ENCODE measurements at regions not wholly inside any gene's neighbourhood (a gene's known extent, or its start where the extent isn't known, plus 50 kb on each side); places are given as distances from the start of the nearest gene placed in this dataset.

- DNase-seq (no peak), ATAC-seq (no peak)
- intact Hi-C loops (cut with DNase I), result no loop called here
- Histone ChIP-seq H3K27ac (ENCODE audit: low read length) (no peak overlapping the region), H3K4me1 (ENCODE audit: control insufficient read depth, insufficient read depth, low read length) (no peaks in the 10 kb centered on the region), H3K4me3 (ENCODE audit: low read length) (no peak overlapping the region), H3K9me3 (ENCODE audit: control insufficient read depth, low read length) (no peaks in the 10 kb centered on the region), H3K27me3 (ENCODE audit: control insufficient read depth, insufficient read depth) (no peaks in the 10 kb centered on the region)
- 95% methylated on average over 3 of the region's 3 CpGs for WGBS
Observed at GRCh38 chr4:122973465-122973864, 51.1 kb upstream of the NUDT6 start.

- intact Hi-C loops (cut with DNase I), result no loop called here
- DNase-seq (no peak), ATAC-seq (no peak)
- H3K4me1 ChIP-seq (ENCODE audit: control insufficient read depth, insufficient read depth, low read length), result no peaks in the 10 kb centered on the region
- H3K27ac ChIP-seq (ENCODE audit: low read length), result no peak overlapping the region
- no peak overlapping the region for H3K4me3 ChIP-seq (ENCODE audit: low read length)
- 97% methylated on average over 2 of the region's 2 CpGs for WGBS
- no peaks in the 10 kb centered on the region for H3K27me3 ChIP-seq (ENCODE audit: control insufficient read depth, insufficient read depth)
- H3K9me3 ChIP-seq (ENCODE audit: control insufficient read depth, low read length), result no peaks in the 10 kb centered on the region
Observed at GRCh38 chr4:122976111-122976510, 53.7 kb upstream of the NUDT6 start.

- no peaks in the 10 kb centered on the region for H3K9me3 ChIP-seq (ENCODE audit: control insufficient read depth, low read length)
- DNase-seq (no peak), ATAC-seq (no peak)
- intact Hi-C loops (cut with DNase I), result no loop called here
- WGBS, result 98% methylated on average over 9 of the region's 9 CpGs
- H3K4me1 ChIP-seq (ENCODE audit: control insufficient read depth, insufficient read depth, low read length), result no peaks in the 10 kb centered on the region
- no peak overlapping the region for H3K27ac ChIP-seq (ENCODE audit: low read length)
- H3K4me3 ChIP-seq (ENCODE audit: low read length), result no peak overlapping the region
- H3K27me3 ChIP-seq (ENCODE audit: control insufficient read depth, insufficient read depth), result no peaks in the 10 kb centered on the region
Observed at GRCh38 chr4:122977103-122977502, 54.7 kb upstream of the NUDT6 start.

- Histone ChIP-seq H3K4me3 (ENCODE audit: low read length) (no peak overlapping the region), H3K9me3 (ENCODE audit: control insufficient read depth, low read length) (no peaks in the 10 kb centered on the region), H3K27ac (ENCODE audit: low read length) (no peak overlapping the region), H3K4me1 (ENCODE audit: control insufficient read depth, insufficient read depth, low read length) (no peaks in the 10 kb centered on the region), H3K27me3 (ENCODE audit: control insufficient read depth, insufficient read depth) (no peaks in the 10 kb centered on the region)
- ATAC-seq, result no peak
- DNase-seq, result no peak
- 98% methylated on average over 5 of the region's 5 CpGs for WGBS
- intact Hi-C loops (cut with DNase I), result no loop called here
Observed at GRCh38 chr4:122978109-122978508, 55.7 kb upstream of the NUDT6 start.

GRCh38 chr4:122978789-122979188 lies 56.4 kb upstream of the NUDT6 start:
- ATAC-seq, result no peak
- 98% methylated on average over 5 of the region's 5 CpGs for WGBS

GRCh38 chr4:122980860-122981259 lies 58.5 kb upstream of the NUDT6 start:
- no peaks in the 10 kb centered on the region for H3K9me3 ChIP-seq (ENCODE audit: control insufficient read depth, low read length)
- intact Hi-C loops (cut with DNase I), result no loop called here
- no peaks in the 10 kb centered on the region for H3K27me3 ChIP-seq (ENCODE audit: control insufficient read depth, insufficient read depth)
- H3K4me3 ChIP-seq (ENCODE audit: low read length), result no peak overlapping the region
- ATAC-seq, result no peak
- no peak for DNase-seq
- no peaks in the 10 kb centered on the region for H3K4me1 ChIP-seq (ENCODE audit: control insufficient read depth, insufficient read depth, low read length)
- no peak overlapping the region for H3K27ac ChIP-seq (ENCODE audit: low read length)

More at GRCh38 chr4:122978789-122979188, 56.4 kb upstream of the NUDT6 start:
- Histone ChIP-seq H3K4me1 (ENCODE audit: control insufficient read depth, insufficient read depth, low read length) (no peaks in the 10 kb centered on the region), H3K27me3 (ENCODE audit: control insufficient read depth, insufficient read depth) (no peaks in the 10 kb centered on the region), H3K4me3 (ENCODE audit: low read length) (no peak overlapping the region), H3K27ac (ENCODE audit: low read length) (no peak overlapping the region), H3K9me3 (ENCODE audit: control insufficient read depth, low read length) (no peaks in the 10 kb centered on the region)
- no peak for DNase-seq
- intact Hi-C loops (cut with DNase I), result no loop called here

- no peak overlapping the region for H3K27ac ChIP-seq (ENCODE audit: low read length)
- no peaks in the 10 kb centered on the region for H3K9me3 ChIP-seq (ENCODE audit: control insufficient read depth, low read length)
- intact Hi-C loops (cut with DNase I), result no loop called here
- no peak overlapping the region for H3K4me3 ChIP-seq (ENCODE audit: low read length)
- DNase-seq (no peak), ATAC-seq (no peak)
- 99% methylated on average over 2 of the region's 2 CpGs for WGBS
- no peaks in the 10 kb centered on the region for H3K4me1 ChIP-seq (ENCODE audit: control insufficient read depth, insufficient read depth, low read length)
- H3K27me3 ChIP-seq (ENCODE audit: control insufficient read depth, insufficient read depth), result no peaks in the 10 kb centered on the region
Observed at GRCh38 chr4:122988696-122989095, 66.3 kb upstream of the NUDT6 start.

GRCh38 chr4:122990891-122991290 lies 68.5 kb upstream of the NUDT6 start:
- ATAC-seq, result no peak
- 98% methylated on average over 2 of the region's 2 CpGs for WGBS
- intact Hi-C loops (cut with DNase I), result no loop called here
- Histone ChIP-seq H3K9me3 (ENCODE audit: control insufficient read depth, low read length) (no peaks in the 10 kb centered on the region), H3K4me1 (ENCODE audit: control insufficient read depth, insufficient read depth, low read length) (no peaks in the 10 kb centered on the region), H3K27ac (ENCODE audit: low read length) (no peak overlapping the region), H3K27me3 (ENCODE audit: control insufficient read depth, insufficient read depth) (no peaks in the 10 kb centered on the region), H3K4me3 (ENCODE audit: low read length) (no peak overlapping the region)
- DNase-seq, result no peak

- no peak for ATAC-seq
- H3K9me3 ChIP-seq (ENCODE audit: control insufficient read depth, low read length), result no peaks in the 10 kb centered on the region
- no peak overlapping the region for H3K4me3 ChIP-seq (ENCODE audit: low read length)
- no peak for DNase-seq
- intact Hi-C loops (cut with DNase I), result no loop called here
- H3K27me3 ChIP-seq (ENCODE audit: control insufficient read depth, insufficient read depth), result no peaks in the 10 kb centered on the region
- H3K27ac ChIP-seq (ENCODE audit: low read length), result no peak overlapping the region
- H3K4me1 ChIP-seq (ENCODE audit: control insufficient read depth, insufficient read depth, low read length), result no peaks in the 10 kb centered on the region
Observed at GRCh38 chr4:122992057-122992456, 69.7 kb upstream of the NUDT6 start.

GRCh38 chr4:122992641-122993040 lies 70.2 kb upstream of the NUDT6 start:
- ATAC-seq (no peak), DNase-seq (no peak)
- Histone ChIP-seq H3K4me3 (ENCODE audit: low read length) (no peak overlapping the region), H3K27ac (ENCODE audit: low read length) (no peak overlapping the region), H3K9me3 (ENCODE audit: control insufficient read depth, low read length) (no peaks in the 10 kb centered on the region), H3K4me1 (ENCODE audit: control insufficient read depth, insufficient read depth, low read length) (no peaks in the 10 kb centered on the region), H3K27me3 (ENCODE audit: control insufficient read depth, insufficient read depth) (no peaks in the 10 kb centered on the region)
- intact Hi-C loops (cut with DNase I), result no loop called here
- 76% methylated on average over 2 of the region's 2 CpGs for WGBS

GRCh38 chr4:122996350-122996749 lies 74.0 kb upstream of the NUDT6 start:
- DNase-seq (no peak), ATAC-seq (no peak)
- no peaks in the 10 kb centered on the region for H3K9me3 ChIP-seq (ENCODE audit: control insufficient read depth, low read length)
- intact Hi-C loops (cut with DNase I), result no loop called here
- H3K4me3 ChIP-seq (ENCODE audit: low read length), result no peak overlapping the region
- H3K4me1 ChIP-seq (ENCODE audit: control insufficient read depth, insufficient read depth, low read length), result no peaks in the 10 kb centered on the region
- H3K27ac ChIP-seq (ENCODE audit: low read length), result no peak overlapping the region
- no peaks in the 10 kb centered on the region for H3K27me3 ChIP-seq (ENCODE audit: control insufficient read depth, insufficient read depth)
- 96% methylated on average over 1 of the region's 1 CpG for WGBS

GRCh38 chr4:122997463-122998101 lies 75.2 kb upstream of the NUDT6 start:
- no peak overlapping the region for H3K4me3 ChIP-seq (ENCODE audit: low read length)
- H3K27ac ChIP-seq (ENCODE audit: low read length), result no peak overlapping the region
- ATAC-seq, result no peak
- no peaks in the 10 kb centered on the region for H3K9me3 ChIP-seq (ENCODE audit: control insufficient read depth, low read length)
- WGBS, result 92% methylated on average over 2 of the region's 2 CpGs
- DNase-seq, result no peak
- no peaks in the 10 kb centered on the region for H3K27me3 ChIP-seq (ENCODE audit: control insufficient read depth, insufficient read depth)
- intact Hi-C loops (cut with DNase I), result no loop called here
- H3K4me1 ChIP-seq (ENCODE audit: control insufficient read depth, insufficient read depth, low read length), result no peaks in the 10 kb centered on the region
